ENCODE measurements at regions not wholly inside any gene's neighbourhood (a gene's known extent, or its start where the extent isn't known, plus 50 kb on each side); places are given as distances from the start of the nearest gene placed in this dataset.

- no peak for DNase-seq
Measured at GRCh38 chr18:7492385-7492784, 74.7 kb upstream of the PTPRM start.

- no peak for DNase-seq
Measured at GRCh38 chr18:7497081-7497480, 70.0 kb upstream of the PTPRM start.

DNA sequence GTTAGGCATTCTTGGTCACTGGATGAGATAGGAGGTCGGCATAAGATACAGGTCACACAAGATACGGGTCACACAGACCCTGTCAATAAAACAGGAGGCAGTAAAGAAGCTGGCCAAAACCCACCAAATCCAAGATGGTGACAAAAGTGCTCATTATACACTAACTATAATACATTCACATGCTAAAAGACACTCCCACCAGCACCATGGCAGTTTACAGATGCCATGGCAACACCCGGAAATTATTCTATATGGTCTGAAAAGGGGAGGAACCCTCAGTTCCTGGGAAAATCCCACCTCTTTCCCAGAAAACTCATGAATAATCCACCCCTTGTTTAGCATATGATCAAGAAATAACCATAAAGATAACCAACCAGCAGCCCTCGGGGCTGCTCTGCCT, 56.0 kb upstream of the PTPRM start:
- DNase-seq = no peak

GRCh38 chr18:7512348-7512747, 54.8 kb upstream of the PTPRM start:
- DNase-seq = no peak

DNA sequence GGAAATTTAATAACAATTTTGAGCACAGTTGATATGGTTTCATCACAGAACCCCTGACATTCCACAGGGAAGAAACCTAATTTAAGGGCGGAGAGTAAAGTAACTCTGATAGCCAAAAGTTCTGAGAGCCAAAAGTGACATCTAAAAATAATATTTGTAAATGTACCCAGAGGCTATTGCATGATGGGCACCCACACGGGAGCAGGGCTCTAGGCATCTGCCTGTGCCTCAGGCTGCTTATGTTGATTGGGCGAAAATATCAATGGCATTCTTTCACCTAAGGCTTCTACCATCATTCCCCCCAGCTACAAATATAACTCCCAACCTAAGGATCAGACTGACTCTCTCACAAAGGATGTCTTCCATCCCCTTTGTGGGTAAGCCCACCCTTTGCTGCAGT, 54.1 kb upstream of the PTPRM start:
- DNase-seq = no peak

- no peak for DNase-seq
Measured at GRCh38 chr18:7514796-7515440, 52.2 kb upstream of the PTPRM start.

DNA sequence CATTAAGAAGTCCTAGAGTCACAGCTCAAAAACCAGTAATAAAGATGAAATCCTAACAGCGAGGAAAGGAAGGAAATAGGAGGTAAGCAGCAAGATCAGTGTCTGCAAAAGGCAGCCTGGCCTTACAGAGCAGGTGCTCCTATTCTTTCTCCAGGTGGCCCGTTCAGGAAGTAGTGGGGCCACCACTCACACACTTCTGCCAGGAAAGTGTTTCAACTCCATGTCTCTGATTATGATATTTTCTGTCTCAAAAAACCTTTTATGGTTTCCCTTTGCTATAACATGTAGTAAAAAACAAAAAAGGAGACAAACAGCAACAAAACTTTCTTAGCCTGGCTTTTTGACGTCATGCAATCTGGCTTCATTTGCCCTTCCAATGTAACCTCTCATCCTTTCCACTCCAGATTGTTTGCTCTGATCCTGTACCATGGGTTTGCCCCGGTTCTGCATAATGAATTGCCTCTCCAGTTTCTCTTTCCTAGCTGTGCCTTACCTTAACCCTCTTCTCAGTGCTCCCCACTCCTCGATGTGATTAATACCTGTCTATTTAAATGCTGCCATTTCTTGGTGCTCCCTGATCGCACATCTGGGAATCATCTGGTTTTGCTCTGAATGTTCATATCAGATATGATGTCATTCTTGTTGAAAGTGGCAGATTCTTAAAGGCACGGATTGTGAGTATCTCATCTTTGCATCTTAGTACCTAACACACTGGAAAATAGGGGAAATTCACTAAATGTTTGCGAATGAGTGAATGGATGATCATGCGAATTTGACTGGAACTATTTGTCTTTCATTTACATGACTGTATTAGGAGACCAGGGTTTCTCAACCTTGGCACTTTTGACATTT, 50.6 kb upstream of the PTPRM start:
- no peak for DNase-seq

All from HCEC 1CT (cell line).